GM18498 (cell line): ENCODE measurements at regions not wholly inside any gene's neighbourhood (a gene's known extent, or its start where the extent isn't known, plus 50 kb on each side); places are given as distances from the start of the nearest gene placed in this dataset.
"Not testable (repeated sequence)": the region's sequence is repeated elsewhere in the genome, so short reads cannot be mapped to it uniquely, and the experiment has no call there.

ENCODE experiments used
- ATAC-seq: cut with Tn5 transposase; IDR thresholded peaks from one replicate; pipeline ENCODE4 v1.9.1; 2021; ENCODE audit warnings: mild to moderate bottlenecking, moderate library complexity; ENCODE audit not compliant: unreplicated experiment

- no peak for ATAC-seq
These were observed 932.8 kb downstream of the SLC6A15 start for GRCh38 chr12:83979785-83980184.

GRCh38 chr12:83971781-83972180 is 940.8 kb downstream of the SLC6A15 start:
- no peak for ATAC-seq

- no peak for ATAC-seq
These were observed 951.8 kb downstream of the SLC6A15 start for GRCh38 chr12:83960767-83961166.

DNA sequence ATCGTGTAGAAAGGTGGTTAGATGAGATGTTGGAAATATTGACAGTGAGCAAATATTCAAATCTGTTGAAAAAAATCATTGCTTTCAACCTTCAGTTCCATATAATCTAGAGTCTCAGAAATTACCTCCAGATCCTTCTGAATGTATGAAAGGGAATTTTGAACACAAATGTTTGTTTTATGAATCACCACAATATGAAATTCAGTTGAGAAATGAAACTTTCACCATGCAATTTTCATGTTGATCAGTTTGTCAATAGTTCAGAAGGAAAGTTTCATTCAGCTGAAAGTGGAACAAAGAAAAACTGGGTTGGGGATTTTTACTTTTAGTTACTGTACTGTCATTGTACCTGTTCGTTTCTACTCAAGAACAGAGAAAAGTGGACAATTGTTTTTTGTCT is 953.6 kb downstream of the SLC6A15 start:
- peak; percentile 76 for ATAC-seq

DNA sequence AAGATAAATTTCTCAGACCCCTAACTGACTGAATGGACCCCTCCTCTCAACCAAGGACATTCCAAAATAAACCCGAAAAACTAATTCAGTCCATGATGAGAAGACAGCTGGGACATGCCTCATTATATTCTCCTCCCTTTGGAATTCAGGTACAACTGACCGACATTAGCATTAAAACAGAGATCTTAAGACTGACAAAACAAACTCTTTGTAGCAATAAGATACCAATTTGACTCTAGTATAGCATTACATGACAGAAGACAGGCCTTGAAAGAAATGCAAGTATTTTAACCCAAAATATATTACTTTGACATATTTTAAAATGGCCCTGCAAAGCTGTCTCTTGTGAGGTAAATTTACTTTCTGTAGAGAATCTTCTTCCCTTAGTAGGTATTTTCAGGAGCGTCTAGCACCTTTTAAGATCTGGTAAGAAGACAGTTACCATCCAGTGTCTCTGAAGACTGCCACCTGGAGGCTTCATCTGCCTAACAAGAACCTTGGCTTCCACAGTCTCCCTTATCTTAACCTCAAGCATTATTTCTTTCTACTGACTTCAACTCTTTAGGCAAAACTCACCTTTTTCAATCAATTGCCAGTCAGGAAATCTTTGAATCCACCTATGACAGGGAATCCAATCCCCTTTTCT is 957.5 kb downstream of the SLC6A15 start:
- ATAC-seq: no peak

DNA sequence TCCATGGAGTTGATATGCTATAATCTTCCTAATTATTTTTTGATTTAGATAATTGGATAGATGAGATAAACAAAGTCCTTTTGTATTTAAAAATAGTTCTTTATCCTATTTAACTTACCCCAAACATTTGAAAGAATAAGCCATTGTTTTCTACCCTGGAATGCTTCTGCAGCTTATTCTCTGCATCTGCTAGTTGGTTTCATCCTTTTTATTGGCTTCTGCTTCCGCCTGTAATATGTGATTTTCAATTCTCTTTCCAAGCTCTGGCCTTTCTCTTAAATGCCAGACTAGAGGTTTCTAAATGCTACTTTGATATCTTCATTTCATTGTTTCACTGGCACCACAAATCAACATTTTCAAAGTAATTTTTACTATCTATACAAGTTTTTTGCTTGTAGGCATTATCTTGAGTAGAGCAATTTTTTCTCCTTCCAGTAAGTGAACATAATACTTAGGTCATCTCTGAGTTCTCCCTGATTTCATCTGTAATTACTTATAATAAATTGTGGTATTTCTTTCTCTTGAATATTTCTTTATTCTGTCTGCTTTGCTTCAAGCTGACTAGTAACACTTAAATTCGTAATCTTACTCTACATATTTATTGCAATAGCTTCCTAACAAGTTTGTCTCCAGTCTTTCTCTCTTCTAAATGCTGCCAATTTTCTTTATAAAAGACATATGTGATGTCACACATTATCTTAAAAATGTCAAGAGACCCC is 958.4 kb downstream of the SLC6A15 start:
- ATAC-seq: no peak

GRCh38 chr12:83945871-83946270 is 966.7 kb downstream of the SLC6A15 start:
- no peak for ATAC-seq

GRCh38 chr12:83939718-83940117 is 972.9 kb downstream of the SLC6A15 start:
- no peak for ATAC-seq

DNA sequence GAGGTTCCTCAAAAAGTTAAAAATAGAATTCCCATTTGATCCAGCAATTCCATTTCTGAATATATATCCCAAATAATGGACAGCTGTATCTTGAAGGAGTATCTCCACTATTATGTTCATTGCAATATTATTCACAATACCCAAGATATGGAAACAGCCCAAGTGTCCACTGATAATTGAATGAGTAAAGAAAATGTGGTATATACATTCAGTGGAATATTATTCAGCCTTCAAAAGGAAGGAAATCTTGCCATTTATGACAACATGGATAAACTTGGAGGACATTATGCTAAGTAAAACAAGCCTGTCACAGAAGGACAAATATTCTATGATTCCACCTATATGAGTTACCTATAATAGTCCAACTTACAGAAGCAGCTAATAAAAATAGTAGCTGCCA is 979.0 kb downstream of the SLC6A15 start:
- no peak for ATAC-seq

DNA sequence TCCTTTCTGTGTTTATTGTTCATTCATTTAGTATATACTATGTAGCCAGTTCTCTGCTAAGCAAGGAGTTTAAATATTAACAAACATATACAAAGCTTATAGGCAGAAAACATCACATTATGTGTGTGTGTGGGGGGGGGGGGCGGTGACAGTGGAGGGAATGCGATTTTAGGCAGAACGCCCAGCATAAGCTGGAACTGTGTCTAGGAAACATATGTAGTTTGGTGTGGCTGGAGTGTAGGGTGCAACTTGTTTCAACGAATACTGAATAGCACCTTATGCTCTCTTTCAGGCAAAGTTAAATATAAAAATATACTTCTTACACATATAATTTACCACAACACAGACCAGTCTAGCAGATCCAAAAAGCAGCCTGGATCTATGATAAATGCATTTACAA is 980.6 kb downstream of the SLC6A15 start:
- no peak for ATAC-seq

DNA sequence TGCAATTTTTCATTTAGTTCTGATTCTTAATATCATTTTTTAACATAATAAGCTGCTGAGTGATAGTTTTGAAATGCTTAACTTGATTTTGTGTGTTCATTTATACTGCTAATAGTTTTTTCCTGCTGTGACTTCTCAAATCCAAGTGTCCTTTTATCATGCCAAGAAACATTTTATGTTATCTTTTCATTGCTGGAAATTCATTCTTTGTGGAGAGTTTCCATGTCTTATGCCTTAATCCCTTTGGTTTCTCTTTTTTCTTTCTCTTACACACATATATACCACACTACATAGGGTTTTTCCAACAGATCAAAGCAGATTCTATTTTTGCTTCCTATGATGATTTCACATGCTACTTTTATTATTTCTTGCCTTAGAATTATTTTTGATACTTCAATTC is 981.1 kb downstream of the SLC6A15 start:
- ATAC-seq: no peak

DNA sequence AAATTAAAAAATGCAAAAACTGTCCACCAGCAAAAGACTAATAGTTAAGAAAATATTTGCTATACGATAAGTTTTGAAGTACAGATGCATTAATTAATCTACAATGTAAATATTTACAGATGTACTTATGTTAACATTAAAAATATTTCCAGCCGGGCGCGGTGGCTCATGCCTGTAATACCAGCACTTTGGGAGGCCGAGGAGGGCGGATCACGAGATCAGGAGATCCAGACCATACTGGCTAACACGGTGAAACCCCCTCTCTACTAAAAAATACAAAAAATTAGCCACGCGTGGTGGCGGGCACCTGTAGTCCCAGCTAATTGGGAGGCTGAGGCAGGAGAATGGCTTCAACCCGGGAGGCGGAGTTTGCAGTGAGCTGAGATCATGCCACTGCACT is 982.8 kb downstream of the SLC6A15 start:
- ATAC-seq: not testable (repeated sequence)

- no peak for ATAC-seq
These were observed 991.6 kb downstream of the SLC6A15 start for GRCh38 chr12:83920821-83921547.

- no peak for ATAC-seq
These were observed 993.5 kb downstream of the SLC6A15 start for GRCh38 chr12:83919081-83919480.

DNA sequence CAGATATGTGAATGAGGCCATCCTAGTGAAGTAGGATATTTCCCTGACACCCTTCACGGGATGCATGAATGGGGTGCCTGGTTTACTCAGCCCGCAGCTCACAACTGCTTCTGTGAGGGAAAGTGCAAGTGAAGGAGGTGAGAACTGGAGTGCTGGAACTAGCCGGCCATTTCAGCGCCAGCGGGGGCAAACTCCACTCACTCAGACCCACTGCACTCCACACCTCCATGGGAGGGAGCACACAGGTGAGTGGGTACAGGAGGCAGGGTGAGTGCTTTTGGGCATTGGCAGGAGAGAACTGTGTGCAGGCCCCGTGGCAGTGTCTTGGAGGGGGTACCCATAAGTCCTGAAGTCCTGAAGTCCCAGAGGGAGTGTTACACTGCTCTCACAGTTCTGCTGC is 1008.4 kb downstream of the SLC6A15 start:
- no peak for ATAC-seq

- ATAC-seq: no peak
These were observed 1016.2 kb downstream of the SLC6A15 start for GRCh38 chr12:83896416-83896815.

DNA sequence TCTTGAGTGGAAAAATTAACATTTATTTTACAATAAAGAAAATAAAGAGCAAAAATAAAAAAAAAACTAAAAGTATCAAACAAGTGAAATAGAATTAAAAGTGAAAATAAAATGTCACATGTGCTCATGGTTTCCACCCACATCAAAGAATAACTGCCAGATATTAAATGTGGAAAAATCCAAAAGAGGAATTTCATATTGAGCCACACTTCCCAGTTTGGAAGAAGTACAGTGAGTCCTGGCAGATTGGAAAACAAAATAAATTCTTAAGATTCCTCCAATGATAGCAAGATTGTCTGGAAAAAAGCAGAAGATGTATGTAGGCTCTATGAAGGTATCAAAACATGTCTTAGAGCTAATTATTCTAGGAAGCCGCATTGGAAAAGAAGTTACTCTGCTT is 1019.5 kb downstream of the SLC6A15 start:
- no peak for ATAC-seq

- no peak for ATAC-seq
These were observed 1022.9 kb downstream of the SLC6A15 start for GRCh38 chr12:83889745-83890144.

- ATAC-seq: no peak
These were observed 1026.1 kb downstream of the SLC6A15 start for GRCh38 chr12:83886479-83886878.

- not testable (repeated sequence) for ATAC-seq
These were observed 1041.5 kb downstream of the SLC6A15 start for GRCh38 chr12:83870921-83871599.

GRCh38 chr12:83866477-83866876 is 1046.1 kb downstream of the SLC6A15 start:
- ATAC-seq: no peak
